DOHH2 (cell line): ENCODE measurements at regions not wholly inside any gene's neighbourhood (a gene's known extent, or its start where the extent isn't known, plus 50 kb on each side); places are given as distances from the start of the nearest gene placed in this dataset.

Source experiments
- CTCF ChIP-seq: fragments of 200-600 bp; sonication (generic); IDR thresholded peaks from one replicate; pipeline ENCODE4 v1.5.1; 2014; ENCODE audit warnings: antibody characterized with exemption, mild to moderate bottlenecking, low read depth, low read length; ENCODE audit not compliant: poor library complexity, severe bottlenecking
- EZH2phosphoT487 ChIP-seq: fragments of 200-600 bp; sonication (generic); IDR thresholded peaks from 2 replicates; pipeline ENCODE4 v1.6.1; 2017; ENCODE audit warnings: borderline replicate concordance, mild to moderate bottlenecking, antibody characterized with exemption, low read length, moderate library complexity, mixed read lengths

- TF ChIP-seq CTCF (no peak), EZH2phosphoT487 (no peak)
These were observed 144.4 kb downstream of the PTPN20 start for GRCh38 chr10:47055386-47056246.
